ENCODE measurements at regions not wholly inside any gene's neighbourhood (a gene's known extent, or its start where the extent isn't known, plus 50 kb on each side); places are given as distances from the start of the nearest gene placed in this dataset.

DNA sequence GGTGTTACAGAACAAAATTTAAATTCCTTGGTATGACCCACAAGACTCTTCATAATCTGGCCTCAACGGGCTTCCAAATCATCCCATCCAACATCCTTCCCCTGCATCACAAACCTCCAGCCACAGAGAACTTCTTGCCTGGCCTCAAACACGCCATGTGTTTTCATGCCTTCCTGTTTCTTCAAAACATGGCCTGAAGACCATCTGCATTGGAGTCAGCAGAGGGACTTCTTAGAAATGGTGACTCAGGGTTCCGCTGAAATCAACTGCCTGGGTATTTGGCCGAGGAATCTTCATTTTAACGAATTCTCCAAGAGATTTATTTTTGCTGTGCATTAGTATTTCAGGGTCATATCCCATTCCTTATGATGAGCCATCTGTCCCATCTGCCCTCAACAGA, 138.1 kb upstream of the RAP2B start:
- no peak overlapping the region for H3K9ac ChIP-seq (ENCODE audit: control insufficient read depth, insufficient read depth, low read length)
- no TSS peak for BruUV-seq (replicated peaks)
- no peak for DNase-seq (ENCODE audit: low read depth, low spot score)
- ChIA-PET RAD21 (ENCODE audit: unreplicated experiment) (no interaction called here), CTCF (no interaction called here), POLR2A (no interaction called here), SMC1A (ENCODE audit: uncharacterized antibody, unreplicated experiment) (no interaction called here)
- H3K4me2 ChIP-seq (ENCODE audit: control insufficient read depth, insufficient read depth): no peak overlapping the region
- no peak for TF ChIP-seq KLF5 (IDR thresholded peaks at IDR 0.05; ENCODE audit: partially characterized antibody)
- no peak for TF ChIP-seq ASH2L (IDR thresholded peaks at IDR 0.05; ENCODE audit: borderline replicate concordance, low read depth)
- TF ChIP-seq, protein P1, sequence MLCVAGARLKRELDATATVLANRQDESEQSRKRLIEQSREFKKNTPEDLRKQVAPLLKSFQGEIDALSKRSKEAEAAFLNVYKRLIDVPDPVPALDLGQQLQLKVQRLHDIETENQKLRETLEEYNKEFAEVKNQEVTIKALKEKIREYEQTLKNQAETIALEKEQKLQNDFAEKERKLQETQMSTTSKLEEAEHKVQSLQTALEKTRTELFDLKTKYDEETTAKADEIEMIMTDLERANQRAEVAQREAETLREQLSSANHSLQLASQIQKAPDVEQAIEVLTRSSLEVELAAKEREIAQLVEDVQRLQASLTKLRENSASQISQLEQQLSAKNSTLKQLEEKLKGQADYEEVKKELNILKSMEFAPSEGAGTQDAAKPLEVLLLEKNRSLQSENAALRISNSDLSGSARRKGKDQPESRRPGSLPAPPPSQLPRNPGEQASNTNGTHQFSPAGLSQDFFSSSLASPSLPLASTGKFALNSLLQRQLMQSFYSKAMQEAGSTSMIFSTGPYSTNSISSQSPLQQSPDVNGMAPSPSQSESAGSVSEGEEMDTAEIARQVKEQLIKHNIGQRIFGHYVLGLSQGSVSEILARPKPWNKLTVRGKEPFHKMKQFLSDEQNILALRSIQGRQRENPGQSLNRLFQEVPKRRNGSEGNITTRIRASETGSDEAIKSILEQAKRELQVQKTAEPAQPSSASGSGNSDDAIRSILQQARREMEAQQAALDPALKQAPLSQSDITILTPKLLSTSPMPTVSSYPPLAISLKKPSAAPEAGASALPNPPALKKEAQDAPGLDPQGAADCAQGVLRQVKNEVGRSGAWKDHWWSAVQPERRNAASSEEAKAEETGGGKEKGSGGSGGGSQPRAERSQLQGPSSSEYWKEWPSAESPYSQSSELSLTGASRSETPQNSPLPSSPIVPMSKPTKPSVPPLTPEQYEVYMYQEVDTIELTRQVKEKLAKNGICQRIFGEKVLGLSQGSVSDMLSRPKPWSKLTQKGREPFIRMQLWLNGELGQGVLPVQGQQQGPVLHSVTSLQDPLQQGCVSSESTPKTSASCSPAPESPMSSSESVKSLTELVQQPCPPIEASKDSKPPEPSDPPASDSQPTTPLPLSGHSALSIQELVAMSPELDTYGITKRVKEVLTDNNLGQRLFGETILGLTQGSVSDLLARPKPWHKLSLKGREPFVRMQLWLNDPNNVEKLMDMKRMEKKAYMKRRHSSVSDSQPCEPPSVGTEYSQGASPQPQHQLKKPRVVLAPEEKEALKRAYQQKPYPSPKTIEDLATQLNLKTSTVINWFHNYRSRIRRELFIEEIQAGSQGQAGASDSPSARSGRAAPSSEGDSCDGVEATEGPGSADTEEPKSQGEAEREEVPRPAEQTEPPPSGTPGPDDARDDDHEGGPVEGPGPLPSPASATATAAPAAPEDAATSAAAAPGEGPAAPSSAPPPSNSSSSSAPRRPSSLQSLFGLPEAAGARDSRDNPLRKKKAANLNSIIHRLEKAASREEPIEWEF (IDR thresholded peaks at IDR 0.05; ENCODE audit: insufficient replicate concordance, low read depth, low read length): no peak
- no peak for TF ChIP-seq SPI1 (IDR thresholded peaks at IDR 0.05; ENCODE audit: borderline replicate concordance, insufficient read depth, low read depth, low read length)
- no peak for TF ChIP-seq BMI1 (IDR thresholded peaks at IDR 0.05; ENCODE audit: borderline replicate concordance)
- TF ChIP-seq CREM (IDR thresholded peaks at IDR 0.05; ENCODE audit: low read depth): no peak
- TF ChIP-seq TCF3 (IDR thresholded peaks at IDR 0.05; ENCODE audit: borderline replicate concordance, insufficient read depth, low read depth, low read length): no peak
- no peak for TF ChIP-seq CHD2 (IDR thresholded peaks at IDR 0.05; ENCODE audit: borderline replicate concordance, low read depth, low read length)
- no peak for TF ChIP-seq ZNF622 (IDR thresholded peaks at IDR 0.05)
- no peak for TF ChIP-seq ATF2 (IDR thresholded peaks at IDR 0.05; ENCODE audit: low read length)
- TF ChIP-seq, protein P2, sequence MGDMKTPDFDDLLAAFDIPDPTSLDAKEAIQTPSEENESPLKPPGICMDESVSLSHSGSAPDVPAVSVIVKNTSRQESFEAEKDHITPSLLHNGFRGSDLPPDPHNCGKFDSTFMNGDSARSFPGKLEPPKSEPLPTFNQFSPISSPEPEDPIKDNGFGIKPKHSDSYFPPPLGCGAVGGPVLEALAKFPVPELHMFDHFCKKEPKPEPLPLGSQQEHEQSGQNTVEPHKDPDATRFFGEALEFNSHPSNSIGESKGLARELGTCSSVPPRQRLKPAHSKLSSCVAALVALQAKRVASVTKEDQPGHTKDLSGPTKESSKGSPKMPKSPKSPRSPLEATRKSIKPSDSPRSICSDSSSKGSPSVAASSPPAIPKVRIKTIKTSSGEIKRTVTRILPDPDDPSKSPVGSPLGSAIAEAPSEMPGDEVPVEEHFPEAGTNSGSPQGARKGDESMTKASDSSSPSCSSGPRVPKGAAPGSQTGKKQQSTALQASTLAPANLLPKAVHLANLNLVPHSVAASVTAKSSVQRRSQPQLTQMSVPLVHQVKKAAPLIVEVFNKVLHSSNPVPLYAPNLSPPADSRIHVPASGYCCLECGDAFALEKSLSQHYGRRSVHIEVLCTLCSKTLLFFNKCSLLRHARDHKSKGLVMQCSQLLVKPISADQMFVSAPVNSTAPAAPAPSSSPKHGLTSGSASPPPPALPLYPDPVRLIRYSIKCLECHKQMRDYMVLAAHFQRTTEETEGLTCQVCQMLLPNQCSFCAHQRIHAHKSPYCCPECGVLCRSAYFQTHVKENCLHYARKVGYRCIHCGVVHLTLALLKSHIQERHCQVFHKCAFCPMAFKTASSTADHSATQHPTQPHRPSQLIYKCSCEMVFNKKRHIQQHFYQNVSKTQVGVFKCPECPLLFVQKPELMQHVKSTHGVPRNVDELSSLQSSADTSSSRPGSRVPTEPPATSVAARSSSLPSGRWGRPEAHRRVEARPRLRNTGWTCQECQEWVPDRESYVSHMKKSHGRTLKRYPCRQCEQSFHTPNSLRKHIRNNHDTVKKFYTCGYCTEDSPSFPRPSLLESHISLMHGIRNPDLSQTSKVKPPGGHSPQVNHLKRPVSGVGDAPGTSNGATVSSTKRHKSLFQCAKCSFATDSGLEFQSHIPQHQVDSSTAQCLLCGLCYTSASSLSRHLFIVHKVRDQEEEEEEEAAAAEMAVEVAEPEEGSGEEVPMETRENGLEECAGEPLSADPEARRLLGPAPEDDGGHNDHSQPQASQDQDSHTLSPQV (IDR thresholded peaks at IDR 0.05): no peak
- TF ChIP-seq HDGF (IDR thresholded peaks at IDR 0.05): no peak
- TF ChIP-seq YY1 (IDR thresholded peaks at IDR 0.05; ENCODE audit: low read depth, low read length): no peak
- H4K20me1 ChIP-seq (ENCODE audit: control insufficient read depth, insufficient read depth): no peaks in the 10 kb centered on the region
- H3K9me3 ChIP-seq (replicated peaks; ENCODE audit: control insufficient read depth, insufficient read depth, low read length): no peaks in the 10 kb centered on the region
- H3K27ac ChIP-seq (ENCODE audit: control insufficient read depth, insufficient read depth): no peak overlapping the region
- H3K4me3 ChIP-seq: no peak overlapping the region
- no peaks in the 10 kb centered on the region for H3K36me3 ChIP-seq (ENCODE audit: control insufficient read depth in 2 of 2, insufficient read depth in 2 of 2, low read length in 1 of 2)
- in situ Hi-C loops (cut with MboI): loop anchor here (10.0 kb wide), 1 partner anchor 741 kb away; no protein-coding TSS in a partner anchor
- WGBS (ENCODE audit: insufficient coverage, insufficient replicate concordance, low lambda C conversion rate, missing lambda C conversion rate): 29% methylated on average over 5 of the region's 5 CpGs
- no peaks in the 10 kb centered on the region for H3K27me3 ChIP-seq (replicated peaks in 1 of 2; ENCODE audit: control insufficient read depth in 2 of 2, insufficient read depth in 2 of 2, low read length in 1 of 2)
- no peak overlapping the region for H2AFZ ChIP-seq (ENCODE audit: control insufficient read depth, low read depth, low read length)
- no peak for FAIRE-seq
- intact Hi-C loops (cut with micrococcal nuclease; ENCODE audit: unreplicated experiment): no loop called here
- ATAC-seq: no peak
- H3K4me1 ChIP-seq (ENCODE audit: control insufficient read depth, insufficient read depth, low read length): no peaks in the 10 kb centered on the region
- H3K79me2 ChIP-seq (ENCODE audit: control insufficient read depth, insufficient read depth, low read length): no peaks in the 10 kb centered on the region

Data from GM12878 (cell line).